GM21737 (cell line): ENCODE measurements at regions not wholly inside any gene's neighbourhood (a gene's known extent, or its start where the extent isn't known, plus 50 kb on each side); places are given as distances from the start of the nearest gene placed in this dataset.

ENCODE experiments used
- ATAC-seq: cut with Tn5 transposase; IDR thresholded peaks from one replicate; pipeline ENCODE4 v1.9.1; 2021; ENCODE audit warnings: mild to moderate bottlenecking, moderate library complexity; ENCODE audit not compliant: unreplicated experiment

GRCh38 chr1:234870020-234870981, 258.3 kb downstream of the TOMM20 start:
- ATAC-seq = no peak

- no peak for ATAC-seq
Measured at GRCh38 chr1:234869182-234870019, 259.2 kb downstream of the TOMM20 start.

- ATAC-seq = no peak
Measured at GRCh38 chr1:234868296-234869147, 258.5 kb upstream of the IRF2BP2 start.

GRCh38 chr1:234866007-234866866, 256.3 kb upstream of the IRF2BP2 start:
- ATAC-seq = no peak

- ATAC-seq = no peak
Measured at GRCh38 chr1:234865171-234866006, 255.4 kb upstream of the IRF2BP2 start.

GRCh38 chr1:234864116-234864515, 254.1 kb upstream of the IRF2BP2 start:
- ATAC-seq = no peak

- no peak for ATAC-seq
Measured at GRCh38 chr1:234863551-234863971, 253.6 kb upstream of the IRF2BP2 start.

GRCh38 chr1:234862944-234863515, 253.1 kb upstream of the IRF2BP2 start:
- ATAC-seq = no peak

- ATAC-seq = no peak
Measured at GRCh38 chr1:234862360-234862943, 252.5 kb upstream of the IRF2BP2 start.

GRCh38 chr1:234861761-234862160, 251.8 kb upstream of the IRF2BP2 start:
- ATAC-seq = no peak

GRCh38 chr1:234861024-234861620, 251.1 kb upstream of the IRF2BP2 start:
- ATAC-seq = no peak

GRCh38 chr1:234858722-234859121, 248.7 kb upstream of the IRF2BP2 start:
- no peak for ATAC-seq

GRCh38 chr1:234856845-234857245, 246.9 kb upstream of the IRF2BP2 start:
- ATAC-seq = no peak

GRCh38 chr1:234855851-234856250, 245.9 kb upstream of the IRF2BP2 start:
- ATAC-seq = no peak

GRCh38 chr1:234854645-234855039, 244.7 kb upstream of the IRF2BP2 start:
- ATAC-seq = no peak

GRCh38 chr1:234853906-234854644, 244.1 kb upstream of the IRF2BP2 start:
- no peak for ATAC-seq

- ATAC-seq = no peak
Measured at GRCh38 chr1:234852659-234853058, 242.7 kb upstream of the IRF2BP2 start.
